K562 (cell line): ENCODE measurements at regions not wholly inside any gene's neighbourhood (a gene's known extent, or its start where the extent isn't known, plus 50 kb on each side); places are given as distances from the start of the nearest gene placed in this dataset.

Experiments used
- ATAC-seq: fragments of 200-7000 bp; cut with Tn5 transposase; 3 replicates; pipeline ENCODE4 v1.9.1; 2020; ENCODE audit warnings: moderate library complexity
- BruUV-seq: library from RNA; stranded (reverse); fragments of 400-500 nt; replicated peaks from 2 replicates; lab custom pipeline; 2021; lab: Mats Ljungman, UMichigan
- CTCF ChIA-PET: fragments of 300-600 bp; formaldehyde crosslinking; extraction: SDS; loops from one replicate; lab custom pipeline; 2021; ENCODE audit warnings: low intra/inter-chr PET ratio; lab: Yijun Ruan, JAX
- POLR2A ChIA-PET: fragments of 300-600, 350-650 bp; sonication (Branson Sonifier 250); formaldehyde crosslinking; extraction: SDS; loops from one replicate; lab custom pipeline; 2021; ENCODE audit warnings: antibody characterized with exemption, inconsistent platforms; lab: Yijun Ruan, JAX
- DNase-seq, 4 experiments: peaks; one replicate each; pipeline versions ENCODE4 v3.0.0 to v3.0.0-alpha.2; 2011 to 2018; ENCODE audit warnings: low spot score in 3 of 4, mixed read lengths in 3 of 4; ENCODE audit errors: extremely low read depth in 1 of 4
- FAIRE-seq: peaks from 2 replicates; lab custom pipeline; 2011; peaks lifted over from hg19 to GRCh38; lab: Jason Lieb, UNC
- H2AFZ ChIP-seq: 2 replicates; pipeline ENCODE4 v1.6.0; 2011; ENCODE audit warnings: low read depth, low read length, control low read depth, inconsistent platforms
- H3K27ac ChIP-seq: fragments of 200-600 bp; 3 replicates; pipeline ENCODE4 v1.8.0; 2011; ENCODE audit warnings: low read depth, mild to moderate bottlenecking, control low read depth, inconsistent platforms, low read length, moderate library complexity, mixed read lengths; ENCODE audit errors: extremely low read depth
- H3K27me3 ChIP-seq, 2 experiments: fragments of 300-600 bp in 1 of 2; 2 replicates in 1 of 2; 3 replicates in 1 of 2; pipeline versions ENCODE4 v1.6.0 to v1.8.0; 2011; ENCODE audit warnings: inconsistent platforms in 2 of 2, low read length in 2 of 2, mild to moderate bottlenecking in 1 of 2, mixed read lengths in 1 of 2, moderate library complexity in 1 of 2; ENCODE audit not compliant: control insufficient read depth in 2 of 2, insufficient read depth in 2 of 2
- H3K36me3 ChIP-seq: fragments of 300-600 bp; 3 replicates; pipeline ENCODE4 v1.8.0; 2011; ENCODE audit warnings: mild to moderate bottlenecking, low read length, inconsistent platforms; ENCODE audit not compliant: control insufficient read depth, insufficient read depth
- H3K4me1 ChIP-seq, 2 experiments: fragments of 200-600 bp in 1 of 2; replicated peaks in 1 of 2; 2 replicates in 1 of 2; 3 replicates in 1 of 2; pipeline versions ENCODE4 v1.5.1 to v1.8.0; 2011; ENCODE audit warnings: inconsistent platforms in 2 of 2, low read length in 2 of 2, mild to moderate bottlenecking in 1 of 2, mixed read lengths in 1 of 2, moderate library complexity in 1 of 2; ENCODE audit not compliant: control insufficient read depth in 2 of 2, insufficient read depth in 2 of 2
- H3K4me2 ChIP-seq: 2 replicates; pipeline ENCODE4 v1.6.1; 2011; ENCODE audit warnings: low read length, control low read depth, inconsistent platforms, mixed read lengths; ENCODE audit not compliant: insufficient read depth
- H3K4me3 ChIP-seq: fragments of 200-600 bp; sonication (generic), shearing (Covaris generic); 2 replicates; pipeline ENCODE4 v1.5.1; 2016; ENCODE audit warnings: control low read depth, inconsistent platforms
- H3K79me2 ChIP-seq: fragments of 200-600 bp; 3 replicates; pipeline ENCODE4 v1.8.0; 2011; ENCODE audit warnings: low read length, inconsistent platforms; ENCODE audit not compliant: control insufficient read depth, insufficient read depth
- H3K9ac ChIP-seq, 2 experiments: 2 replicates each; pipeline versions ENCODE4 v1.6.0 to v1.6.1; 2011; ENCODE audit warnings: low read depth in 2 of 2, low read length in 2 of 2, control low read depth in 1 of 2, inconsistent platforms in 1 of 2, mild to moderate bottlenecking in 1 of 2, mixed read lengths in 1 of 2; ENCODE audit not compliant: insufficient read depth in 1 of 2
- H3K9me1 ChIP-seq: one replicate; pipeline ENCODE4 v1.6.0; 2011; ENCODE audit warnings: inconsistent platforms, mild to moderate bottlenecking, low read length, moderate library complexity; ENCODE audit not compliant: control insufficient read depth, insufficient read depth
- H3K9me3 ChIP-seq: replicated peaks from 2 replicates; pipeline ENCODE4 v1.5.1; 2011; ENCODE audit warnings: low read depth, low read length, inconsistent platforms; ENCODE audit not compliant: control insufficient read depth, insufficient read depth
- H4K20me1 ChIP-seq: replicated peaks from 2 replicates; pipeline ENCODE4 v1.6.1; 2011; ENCODE audit warnings: low read length, inconsistent platforms, mixed read lengths; ENCODE audit not compliant: control insufficient read depth, insufficient read depth
- ETS2 ChIP-seq: IDR thresholded peaks from 2 replicates; pipeline ENCODE4 v1.6.1; 2016; ENCODE audit warnings: borderline replicate concordance, missing genetic modification characterization, mild to moderate bottlenecking, moderate library complexity, missing compliant biosample characterization; ENCODE audit not compliant: poor library complexity, severe bottlenecking
- FOXO4 ChIP-seq: fragments of 450-650 bp; formaldehyde crosslinking; IDR thresholded peaks from 2 replicates; pipeline ENCODE4 v1.4.0; 2020; ENCODE audit warnings: mild to moderate bottlenecking, moderate library complexity
- KDM2B ChIP-seq: fragments of 250-450 bp; sonication (Bioruptor Pico); IDR thresholded peaks from 2 replicates; pipeline ENCODE4 v1.8.0; 2021; ENCODE audit warnings: mild to moderate bottlenecking, moderate library complexity
- NEUROD1 ChIP-seq: fragments of 150-350 bp; IDR thresholded peaks from 2 replicates; pipeline ENCODE4 v1.6.1; 2014; ENCODE audit warnings: borderline replicate concordance, low read length, low read depth; ENCODE audit not compliant: partially characterized antibody
- NFIC ChIP-seq: fragments of 450-650 bp; IDR thresholded peaks from 2 replicates; pipeline ENCODE4 v1.6.1; 2017; ENCODE audit warnings: mild to moderate bottlenecking, inconsistent platforms
- NFYB ChIP-seq: IDR thresholded peaks from 2 replicates; pipeline ENCODE4 v1.6.1; 2011; ENCODE audit warnings: mild to moderate bottlenecking, moderate library complexity; ENCODE audit not compliant: insufficient read length; ENCODE audit errors: extremely low read depth
- ZFP36 ChIP-seq: fragments of 150-350 bp; IDR thresholded peaks from 2 replicates; pipeline ENCODE4 v1.6.1; 2018; ENCODE audit warnings: low read length, low read depth; ENCODE audit not compliant: partially characterized antibody
- ZNF165 ChIP-seq: fragments of 250-450 bp; sonication (Bioruptor Pico); IDR thresholded peaks from 2 replicates; pipeline ENCODE4 v1.4.0; 2020; ENCODE audit warnings: borderline replicate concordance
- ZNF583 ChIP-seq: fragments of 250-450 bp; sonication (Bioruptor Pico); IDR thresholded peaks from 2 replicates; pipeline ENCODE4 v1.4.0; 2020
- ZNF655 ChIP-seq: fragments of 250-450 bp; sonication (Bioruptor Pico); IDR thresholded peaks from 2 replicates; pipeline ENCODE4 v1.5.0; 2021
- ZNF699 ChIP-seq: fragments of 250-450 bp; sonication (Bioruptor Pico); IDR thresholded peaks from 2 replicates; pipeline ENCODE4 v1.8.0; 2021; ENCODE audit warnings: mild to moderate bottlenecking, moderate library complexity; ENCODE audit not compliant: insufficient replicate concordance
- ZZZ3 ChIP-seq: fragments of 450-650 bp; IDR thresholded peaks from 2 replicates; pipeline ENCODE4 v1.6.1; 2016; ENCODE audit warnings: antibody characterized with exemption, mild to moderate bottlenecking, moderate library complexity
- WGBS: fragments of 100-300 bp; shearing (Covaris generic); methylation state at CpG from one replicate; pipeline ENCODE4 v1.1.6; 2016; ENCODE audit warnings: low coverage, mixed read lengths; ENCODE audit not compliant: insufficient coverage; ENCODE audit errors: missing lambda C conversion rate; 5-methylcytosine and 5-hydroxymethylcytosine counted together
- in situ Hi-C: fragments of 300-500 bp; cut with MboI; formaldehyde crosslinking; loops from 4 replicates; pipeline ENCODE4 v1.15.0; 2018; ENCODE audit warnings: inconsistent platforms, mixed read lengths
- intact Hi-C: fragments of 100-400 bp; cut with micrococcal nuclease; formaldehyde crosslinking; loops from 2 replicates; pipeline ENCODE4 v1.14.2; 2022

- intact Hi-C loops: no loop called here
- Histone ChIP-seq H3K4me1 (no peaks in the 10 kb centered on the region), H3K9ac (no peak overlapping the region), H2AFZ (no peak overlapping the region), H3K9me3 (no peaks in the 10 kb centered on the region), H3K9me1 (no peaks in the 10 kb centered on the region), H3K4me3 (no peak overlapping the region), H3K79me2 (no peaks in the 10 kb centered on the region), H3K27ac (no peak overlapping the region), H3K27me3 (no peaks in the 10 kb centered on the region), H3K36me3 (no peaks in the 10 kb centered on the region), H3K4me2 (no peak overlapping the region), H4K20me1 (no peaks in the 10 kb centered on the region)
- TF ChIP-seq ETS2 (tag) (no peak), ZNF699 (CRISPR knock-in tag) (no peak), NFYB (no peak), FOXO4 (no peak), ZZZ3 (no peak), KDM2B (CRISPR knock-in tag) (no peak), ZNF165 (no peak), NEUROD1 (no peak), ZNF655 (no peak), ZFP36 (no peak), NFIC (no peak), ZNF583 (CRISPR knock-in tag) (no peak)
- DNase-seq (no peak), ATAC-seq (no peak), FAIRE-seq (no peak)
- POLR2A ChIA-PET: no interaction called here
- CTCF ChIA-PET: no interaction called here
- in situ Hi-C loops: no loop called here
- 0% methylated on average over 1 of the region's 2 CpGs for WGBS
- BruUV-seq: no TSS peak
These were observed 815.4 kb downstream of the DACH1 start for GRCh38 chr13:71051573-71051972.
